ENCODE measurements at regions not wholly inside any gene's neighbourhood (a gene's known extent, or its start where the extent isn't known, plus 50 kb on each side); places are given as distances from the start of the nearest gene placed in this dataset.
"Not testable (repeated sequence)": the region's sequence is repeated elsewhere in the genome, so short reads cannot be mapped to it uniquely, and the experiment has no call there.

DNA sequence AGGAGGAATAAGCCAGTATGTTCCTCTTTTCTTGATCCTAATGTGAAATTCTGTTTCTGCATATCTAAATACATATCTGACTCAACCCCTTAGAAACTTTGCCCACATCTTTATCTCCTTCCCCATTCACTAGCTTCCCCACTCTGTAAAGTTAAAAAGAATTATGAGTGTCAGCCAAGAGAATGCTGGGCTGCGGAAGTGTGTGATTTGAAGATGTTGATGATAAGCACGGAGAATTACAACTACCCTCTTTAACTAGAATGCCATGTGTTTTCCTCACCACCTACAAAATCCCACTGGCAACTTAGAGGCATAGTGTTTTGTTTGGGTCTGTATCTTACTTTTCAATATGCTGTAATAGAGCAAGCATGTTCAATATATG, 490.4 kb upstream of the FANCL start:
- FAIRE-seq, result no peak

DNA sequence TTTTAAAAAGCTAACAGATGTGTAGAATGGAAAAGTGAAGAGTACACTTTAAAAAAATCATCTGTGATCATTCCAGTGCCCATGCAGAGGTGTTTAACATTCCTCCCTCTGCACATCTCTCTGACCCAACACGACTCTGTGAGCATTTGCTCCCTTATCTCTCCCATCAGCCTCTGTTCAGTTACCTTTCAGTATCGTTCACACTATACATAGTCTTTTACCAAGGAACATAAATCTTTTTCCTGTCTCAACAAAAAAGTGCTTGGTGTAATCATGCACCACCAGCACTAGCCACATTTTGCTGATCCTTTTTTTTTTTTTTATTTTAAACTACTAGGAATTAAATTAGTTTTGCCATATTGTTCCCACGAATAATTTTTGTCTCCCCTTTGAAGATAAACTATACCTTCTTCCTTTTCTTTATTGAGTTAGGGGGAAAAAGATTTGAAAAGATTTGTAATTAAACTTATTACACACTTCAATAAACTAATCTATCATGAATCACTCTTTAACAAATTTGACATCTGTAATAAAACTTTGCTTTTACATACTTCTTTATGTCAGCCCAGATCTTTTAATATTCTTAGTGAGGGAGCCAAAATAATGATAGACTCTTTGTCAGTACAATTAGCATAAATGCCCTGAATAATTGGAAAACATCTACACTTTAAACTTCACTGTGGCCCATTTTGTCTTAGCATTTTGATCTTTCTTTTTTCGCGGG, 489.8 kb upstream of the FANCL start:
- no peak for FAIRE-seq

DNA sequence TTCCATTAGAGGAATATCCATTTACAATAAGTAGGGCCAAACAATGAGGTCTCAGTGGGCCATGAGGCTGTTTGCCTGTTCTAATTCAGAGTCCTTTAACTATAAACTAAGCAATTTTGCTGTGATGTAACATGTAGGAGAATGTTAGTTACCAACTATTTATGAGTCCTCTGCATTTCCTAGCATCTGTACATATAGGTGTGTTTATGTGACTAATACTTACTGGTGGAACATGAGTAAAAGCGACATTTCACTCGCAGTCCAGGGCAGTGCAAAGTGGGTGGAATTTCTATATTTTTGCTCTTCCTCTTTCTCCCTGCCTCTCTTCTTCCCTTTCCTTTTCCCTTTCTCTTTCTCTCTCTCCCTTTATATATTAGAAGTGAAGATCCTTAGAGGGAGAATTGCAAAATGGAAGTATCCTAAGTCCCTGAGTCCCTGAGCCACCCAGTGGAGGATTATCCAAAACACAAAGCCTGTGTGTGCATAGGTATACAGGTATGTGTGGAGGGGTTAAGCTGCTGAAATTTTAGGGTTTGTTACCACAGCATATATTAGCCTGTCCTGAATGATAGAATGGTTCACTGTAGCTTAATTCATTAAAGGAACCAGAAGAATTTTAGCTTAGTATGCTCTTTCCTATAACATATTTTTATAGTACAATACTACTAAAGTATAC, 487.0 kb upstream of the FANCL start:
- no peak for FAIRE-seq

DNA sequence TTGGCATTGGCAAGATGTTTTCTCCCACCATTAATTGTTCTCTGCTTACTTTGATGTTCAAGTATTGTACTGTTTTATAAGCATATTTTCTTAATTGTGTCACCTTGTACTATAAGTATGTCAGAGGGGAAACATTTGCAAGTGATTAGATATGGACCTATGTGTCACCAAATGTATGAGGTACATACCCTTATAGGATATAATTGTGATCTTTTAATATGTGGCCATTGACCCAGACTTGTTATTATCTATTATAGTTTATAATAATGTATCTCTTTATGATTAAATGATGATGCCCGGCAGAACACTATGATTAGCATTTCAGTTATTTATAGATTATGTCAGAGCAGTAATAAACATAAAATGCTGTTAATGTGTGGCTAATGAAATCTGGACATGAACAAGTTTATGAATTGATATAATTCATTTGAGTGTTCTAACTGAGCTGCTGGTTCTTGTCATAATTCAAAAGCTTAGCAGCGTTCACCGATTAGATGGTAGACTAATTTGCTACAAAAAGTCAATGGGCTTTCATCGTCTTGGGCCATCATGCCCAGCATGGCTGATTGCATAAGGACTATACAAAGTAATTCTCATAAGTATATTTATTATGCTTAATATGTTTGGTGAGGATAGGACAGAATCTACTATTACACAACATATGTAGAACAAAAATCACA, 480.9 kb upstream of the FANCL start:
- FAIRE-seq, result no peak

DNA sequence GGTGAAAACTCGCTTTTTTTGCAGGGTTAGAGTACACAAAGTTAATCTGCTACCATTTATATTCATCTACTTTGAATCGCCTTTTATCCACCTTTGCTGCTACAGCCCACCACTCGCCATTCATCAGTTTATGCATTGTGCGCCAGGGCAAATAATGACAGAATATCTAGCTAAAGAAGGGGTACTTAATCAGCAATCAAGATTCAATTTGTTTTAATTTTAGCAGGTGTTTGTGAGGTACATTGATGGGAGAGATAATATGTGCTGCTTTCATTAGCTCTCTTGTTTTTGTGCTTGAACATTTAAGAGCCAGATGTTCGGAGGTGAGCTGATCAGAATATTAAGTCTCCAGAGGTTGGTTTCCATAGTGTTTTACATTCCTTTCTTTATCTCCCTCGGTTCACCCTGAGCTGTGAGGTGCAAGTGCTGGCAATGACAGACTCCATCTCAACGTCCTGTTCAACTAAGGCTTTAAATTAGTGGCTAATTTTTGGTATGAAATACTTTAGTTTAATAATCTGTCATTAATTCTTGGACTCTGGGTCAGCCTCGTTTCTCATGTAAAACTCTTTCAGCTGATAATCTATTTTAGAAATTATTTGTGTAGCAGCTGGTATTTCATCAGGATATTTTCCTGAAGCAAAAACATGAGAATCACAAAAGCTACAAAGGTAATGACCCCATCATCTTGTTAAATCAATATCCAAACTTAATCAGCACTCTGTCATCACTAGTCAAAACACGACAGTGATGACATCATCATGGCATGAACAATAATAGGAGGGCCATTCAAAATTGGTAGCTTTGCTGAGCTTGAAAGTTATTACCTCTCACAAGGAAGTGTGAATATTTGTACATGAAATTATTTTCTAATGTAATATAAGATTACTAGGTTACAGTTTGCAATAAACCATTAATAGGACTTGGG, 479.9 kb upstream of the FANCL start:
- FAIRE-seq, result no peak

DNA sequence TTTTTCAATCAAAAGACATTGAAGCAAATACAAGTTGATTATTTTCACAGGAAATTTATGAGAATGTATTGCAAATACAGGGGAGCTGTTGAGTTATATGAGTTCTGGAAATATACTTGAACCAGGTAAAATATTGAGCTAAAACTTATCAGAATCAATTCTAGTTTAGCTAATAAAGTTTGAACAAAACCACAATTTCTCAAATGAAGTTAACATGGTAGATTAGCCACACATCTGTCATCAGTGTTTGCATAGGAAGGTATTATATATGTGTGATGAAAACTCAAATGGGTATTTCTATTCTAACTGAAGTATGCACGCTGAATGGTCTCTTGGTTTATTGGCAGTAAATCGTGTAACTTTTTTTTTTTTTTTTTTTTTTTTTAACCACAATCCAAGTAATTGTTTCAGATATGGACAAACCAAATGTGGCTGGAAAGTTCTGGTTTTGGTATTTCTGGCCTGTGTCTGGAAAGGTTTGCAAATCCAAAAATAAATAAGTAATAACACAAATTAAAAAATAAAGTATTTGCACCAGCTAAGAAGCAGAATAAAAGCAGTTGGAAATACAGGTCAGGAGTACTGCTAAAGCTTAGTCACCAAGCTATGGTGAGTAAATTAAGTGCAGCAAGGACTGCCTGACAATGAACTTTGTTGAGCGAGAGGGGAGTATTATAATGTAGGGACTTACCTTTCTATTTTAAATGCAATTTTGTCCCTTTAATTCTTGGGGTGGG, 479.1 kb upstream of the FANCL start:
- FAIRE-seq, result no peak

DNA sequence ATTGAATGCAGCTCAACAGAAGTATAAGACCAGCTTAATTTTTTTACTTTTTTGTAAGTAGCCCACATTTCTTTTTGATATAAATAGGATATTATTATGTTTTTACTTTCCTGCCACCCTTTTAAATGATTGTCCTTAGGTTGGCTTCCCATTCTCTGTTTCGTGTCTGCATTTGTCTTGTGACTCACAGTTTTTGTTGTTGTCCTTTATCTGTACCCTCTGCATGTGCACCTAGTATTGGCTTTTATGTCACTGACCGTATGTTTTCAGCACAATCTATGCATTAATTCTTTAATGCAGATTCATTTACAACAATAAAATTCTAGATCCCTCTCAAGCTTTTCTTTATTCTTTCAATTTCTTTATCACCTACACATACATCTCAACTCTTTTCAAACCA, 474.2 kb upstream of the FANCL start:
- no peak for FAIRE-seq

DNA sequence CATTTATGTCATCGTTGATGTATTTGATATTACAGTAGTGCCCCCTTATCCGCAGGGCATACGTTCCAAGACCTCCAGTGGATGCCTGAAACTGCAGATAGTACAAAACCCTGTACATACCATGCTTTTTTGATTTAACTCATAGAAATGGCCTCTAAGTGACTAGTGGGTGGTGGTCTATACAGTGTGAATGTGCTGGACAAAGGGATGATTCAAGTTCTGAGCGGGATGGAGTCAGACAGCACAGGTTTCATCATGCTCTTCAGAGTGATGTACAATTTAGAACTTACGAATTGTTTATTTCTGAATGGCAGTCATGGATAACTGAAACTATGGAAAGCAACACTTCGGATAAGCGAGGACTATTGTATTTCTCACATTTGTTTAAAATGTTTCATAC, 473.1 kb upstream of the FANCL start:
- FAIRE-seq, result no peak

DNA sequence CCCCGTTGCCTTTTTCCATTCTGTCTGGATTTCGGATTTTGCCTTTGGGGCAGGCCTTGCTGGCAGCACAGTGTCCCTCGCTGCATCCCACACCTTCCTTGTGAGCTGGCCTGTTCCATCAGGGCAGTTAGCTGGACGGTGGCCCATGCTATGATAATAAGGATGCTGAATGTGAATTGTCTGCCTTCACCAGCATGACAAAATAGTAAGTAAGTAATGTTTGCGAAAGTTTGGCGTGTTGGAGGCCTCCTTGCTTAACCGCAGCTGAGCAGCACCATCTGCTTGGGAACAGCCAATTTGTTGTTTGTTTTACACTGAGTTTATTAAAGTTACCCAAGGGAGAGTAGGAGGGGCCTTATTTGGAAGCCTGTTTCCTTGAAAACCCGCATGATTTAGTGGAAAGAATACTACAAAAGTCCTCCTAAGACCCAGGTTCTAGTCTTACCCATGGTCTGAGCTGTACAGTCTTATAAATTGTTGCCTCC, 469.7 kb upstream of the FANCL start:
- no peak for FAIRE-seq

DNA sequence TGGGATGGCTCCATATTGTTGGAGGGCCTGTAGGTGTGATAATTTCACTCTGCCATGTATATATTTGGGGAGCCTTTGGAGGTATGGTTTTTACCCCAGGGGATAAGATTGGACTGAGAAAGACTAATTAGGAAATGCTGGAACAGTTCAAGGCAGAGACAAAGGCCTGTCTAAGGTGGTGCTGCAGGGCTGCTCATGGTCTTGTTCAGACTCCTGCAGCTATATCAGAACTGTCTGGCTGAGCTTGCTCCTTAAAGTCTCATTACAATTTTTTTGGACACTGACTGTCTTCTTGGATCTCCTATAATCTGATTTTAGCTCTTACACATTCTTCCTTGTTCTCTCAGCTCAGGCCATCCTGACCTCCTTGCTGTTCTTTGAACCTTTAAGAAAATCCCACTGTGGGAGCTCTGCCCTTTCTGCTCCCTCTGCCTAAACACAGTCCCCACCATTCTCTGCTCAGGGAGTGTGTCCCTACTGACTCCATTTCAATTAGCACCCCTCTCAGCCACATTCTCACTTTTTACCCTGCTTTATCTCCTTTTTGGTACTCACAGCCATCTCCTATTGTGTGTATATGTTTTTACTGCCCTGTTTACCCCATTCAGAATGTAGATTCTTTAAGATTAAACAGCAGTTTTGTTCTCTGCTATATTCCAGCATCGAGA, 468.7 kb upstream of the FANCL start:
- no peak for FAIRE-seq

DNA sequence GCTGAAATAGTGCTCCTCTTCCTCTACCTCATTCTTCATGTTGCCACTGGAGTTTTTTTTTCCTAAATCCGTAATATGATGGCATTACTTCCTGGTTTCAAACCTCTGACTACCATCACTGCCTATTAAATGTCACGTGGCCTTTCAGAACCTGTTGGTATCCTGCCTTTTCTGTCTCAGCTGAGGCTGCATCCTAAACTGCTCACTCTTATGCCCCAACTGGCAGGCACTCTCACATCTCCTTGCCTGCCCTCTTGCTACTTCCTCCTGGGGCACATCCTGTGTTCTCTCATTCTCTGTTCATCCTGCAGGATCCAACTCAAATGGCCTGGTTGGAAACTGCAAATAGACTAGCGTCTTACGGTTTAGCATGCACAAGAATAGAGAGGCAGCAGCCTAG, 468.1 kb upstream of the FANCL start:
- FAIRE-seq, result no peak

DNA sequence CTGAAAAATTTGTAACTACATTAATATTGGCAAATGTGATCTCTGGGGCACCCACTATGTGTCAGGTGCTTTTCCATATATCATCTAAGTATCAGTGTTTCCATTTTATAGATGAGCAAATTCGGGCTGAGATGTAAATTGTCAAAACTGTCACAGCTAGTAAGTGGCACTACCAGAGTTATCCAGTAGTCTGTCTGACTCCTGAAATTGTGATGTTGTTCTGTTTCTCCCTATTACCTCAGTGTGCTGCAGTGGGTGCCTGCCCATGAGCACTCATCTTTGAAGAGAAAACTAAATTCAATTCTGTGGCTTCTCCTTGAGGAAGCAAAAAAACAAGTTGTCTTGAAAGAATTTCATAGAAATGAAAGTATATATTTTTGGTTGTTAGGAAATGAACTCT, 467.4 kb upstream of the FANCL start:
- no peak for FAIRE-seq

DNA sequence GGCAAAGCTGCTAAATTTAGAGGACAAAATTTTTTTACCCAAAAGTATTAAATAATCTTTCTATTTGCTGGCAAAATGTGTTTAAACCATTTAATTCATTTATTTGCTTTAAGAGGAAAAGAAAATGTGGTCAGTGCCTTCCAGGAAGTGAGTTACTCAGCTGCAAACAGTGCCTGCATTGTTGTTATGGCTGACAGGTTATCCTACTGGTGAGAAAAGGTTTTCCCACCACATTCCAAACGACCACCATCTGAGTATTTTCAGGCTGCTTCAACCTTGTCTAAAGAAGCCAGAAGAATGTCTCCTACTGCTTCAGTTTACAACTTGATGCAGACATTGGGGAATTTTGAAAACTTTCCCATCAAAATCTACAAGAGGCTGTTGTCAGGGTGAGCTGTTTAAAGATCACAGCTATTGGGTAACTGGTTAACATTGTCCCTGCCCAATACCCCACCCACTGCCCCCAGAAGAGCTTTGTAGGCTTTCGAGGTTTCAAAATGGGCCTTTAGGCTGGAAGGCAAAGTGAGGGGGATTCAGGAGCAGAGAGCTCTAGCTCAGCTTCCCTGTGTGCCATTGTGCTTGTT, 461.3 kb upstream of the FANCL start:
- no peak for FAIRE-seq

DNA sequence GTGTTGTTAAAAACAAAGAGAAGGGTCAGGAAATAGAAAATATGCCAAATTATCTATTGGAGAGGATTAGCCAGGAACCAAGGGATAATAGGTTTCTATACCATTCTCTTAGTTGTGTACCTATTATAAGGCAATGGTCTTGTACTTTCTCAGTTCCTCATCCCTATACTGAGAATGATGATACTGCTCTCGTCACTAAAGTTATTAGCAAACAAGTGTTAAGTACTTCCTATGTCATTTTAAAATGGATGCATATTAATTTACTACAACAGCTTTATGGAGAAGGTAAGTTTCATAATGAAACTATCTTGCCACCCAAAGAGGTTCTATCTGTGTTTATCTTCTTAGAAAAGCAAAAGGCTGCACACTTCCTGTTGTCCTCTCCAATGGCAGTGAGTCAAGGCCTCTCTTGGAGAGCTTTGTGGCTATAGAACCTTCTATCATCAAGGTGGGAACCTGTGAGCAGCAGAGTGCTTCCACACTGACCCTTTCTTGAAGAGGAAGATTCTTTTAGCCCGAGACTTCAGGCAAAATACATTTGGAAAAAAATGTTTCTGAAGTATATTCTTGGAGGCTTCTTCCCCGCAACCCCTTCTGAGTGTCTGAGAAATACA, 460.7 kb upstream of the FANCL start:
- no peak for FAIRE-seq

DNA sequence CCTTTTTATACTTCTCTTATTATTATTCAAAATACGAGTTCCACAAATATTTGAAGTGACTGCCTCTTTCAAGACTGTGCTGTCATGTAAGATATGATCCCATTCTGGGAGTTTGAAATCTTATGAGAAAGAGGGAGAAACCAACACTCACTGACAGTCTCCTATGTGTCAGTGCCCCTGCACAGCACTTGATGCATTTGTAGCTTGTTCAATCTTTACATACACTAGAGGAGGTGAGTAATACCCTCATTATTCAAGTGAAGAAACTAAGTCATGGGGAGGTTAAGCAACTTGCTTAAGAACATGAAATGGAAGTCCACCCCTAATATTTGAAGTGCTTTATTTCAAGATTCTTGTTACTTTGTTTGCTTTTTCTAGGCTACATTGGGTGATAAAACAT, 459.5 kb upstream of the FANCL start:
- no peak for FAIRE-seq

DNA sequence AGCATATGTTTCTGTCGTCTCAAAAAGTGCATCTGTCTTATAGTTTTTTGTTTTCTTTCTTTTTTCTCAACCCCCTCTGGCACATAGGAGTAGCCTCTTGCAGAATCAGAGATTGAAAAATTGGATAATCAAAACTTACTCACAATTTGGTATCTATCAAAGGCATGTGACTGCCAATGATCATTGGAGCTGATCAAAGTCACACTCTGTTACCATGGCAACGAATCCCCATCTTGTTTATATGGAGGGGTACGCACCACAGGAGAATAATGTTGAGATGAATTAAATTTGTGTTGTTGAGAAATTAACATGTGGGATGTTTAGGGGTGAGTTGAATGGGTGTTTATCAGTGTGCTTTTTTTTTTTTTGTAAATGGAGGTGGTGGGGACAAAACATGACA, 458.3 kb upstream of the FANCL start:
- FAIRE-seq, result no peak

DNA sequence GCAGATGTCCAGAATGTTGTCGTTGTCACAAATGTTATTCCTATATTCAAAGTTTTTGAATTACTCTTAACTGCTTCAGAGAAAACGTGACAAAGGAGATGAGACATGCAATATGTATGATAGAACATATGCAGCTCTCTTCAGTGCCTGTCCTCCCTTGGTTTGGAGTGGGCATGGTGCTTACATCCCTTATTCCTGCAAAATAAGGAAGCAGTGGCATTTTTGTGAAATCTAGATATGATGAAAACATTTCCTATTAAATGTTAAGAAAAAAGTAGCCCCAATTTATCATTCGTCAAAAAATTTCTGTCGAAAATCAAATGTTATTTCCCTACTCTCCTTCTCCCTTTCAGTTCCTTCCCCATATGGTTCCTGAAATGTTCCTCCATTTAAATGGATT, 457.5 kb upstream of the FANCL start:
- no peak for FAIRE-seq

DNA sequence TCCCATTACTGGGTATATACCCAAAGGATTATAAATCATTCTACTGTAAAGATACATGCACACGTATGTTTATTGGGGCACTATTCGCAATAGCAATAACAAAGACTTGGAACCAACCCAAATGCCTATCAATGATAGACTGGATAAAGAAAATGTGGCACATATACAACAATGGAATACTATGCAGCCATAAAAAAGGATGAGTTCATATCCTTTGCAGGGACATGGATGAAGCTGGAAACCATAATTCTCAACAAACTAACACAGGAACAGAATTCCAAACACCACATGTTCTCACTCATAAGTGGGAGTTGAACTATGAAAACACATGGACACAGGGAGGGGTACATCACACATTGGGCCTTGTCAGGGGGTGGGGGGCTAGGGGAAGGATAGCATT, 453.0 kb upstream of the FANCL start:
- not testable (repeated sequence) for FAIRE-seq

DNA sequence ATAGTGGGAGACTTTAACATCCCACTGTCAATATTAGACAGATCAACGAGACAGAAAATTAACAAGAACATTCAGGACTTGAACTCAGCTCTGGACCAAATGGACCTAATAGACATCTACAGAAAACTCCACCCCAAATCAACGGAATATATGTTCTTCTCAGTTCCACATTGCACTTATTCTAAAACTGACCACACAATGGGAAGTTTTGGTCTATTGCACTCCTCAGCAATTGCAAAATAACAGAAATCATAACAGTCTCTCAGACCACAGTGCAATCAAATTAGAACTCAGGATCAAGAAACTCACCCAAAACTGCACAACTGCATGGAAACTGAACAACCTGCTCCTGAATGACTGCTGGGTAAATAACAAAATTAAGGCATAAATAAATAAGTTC, 449.9 kb upstream of the FANCL start:
- not testable (repeated sequence) for FAIRE-seq

DNA sequence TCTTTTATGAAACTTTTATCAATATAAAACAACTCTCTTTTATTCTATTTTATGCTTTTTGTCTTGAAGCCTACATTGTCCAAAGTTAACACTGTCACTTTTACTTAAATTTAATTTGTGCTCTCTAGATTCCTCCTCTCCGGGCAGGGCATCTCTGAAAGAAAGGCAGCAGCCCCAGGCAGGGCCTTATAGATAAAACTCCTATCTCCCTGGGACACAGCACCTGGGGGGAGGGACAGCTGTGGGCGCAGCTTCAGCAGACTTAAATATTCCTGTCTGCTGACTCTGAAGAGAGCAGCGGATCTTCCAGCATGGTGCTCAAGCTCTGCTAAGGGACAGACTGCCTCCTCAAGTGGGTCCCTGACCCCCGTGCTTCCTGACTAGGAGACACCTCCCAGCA, 447.7 kb upstream of the FANCL start:
- FAIRE-seq, result no peak

DNA sequence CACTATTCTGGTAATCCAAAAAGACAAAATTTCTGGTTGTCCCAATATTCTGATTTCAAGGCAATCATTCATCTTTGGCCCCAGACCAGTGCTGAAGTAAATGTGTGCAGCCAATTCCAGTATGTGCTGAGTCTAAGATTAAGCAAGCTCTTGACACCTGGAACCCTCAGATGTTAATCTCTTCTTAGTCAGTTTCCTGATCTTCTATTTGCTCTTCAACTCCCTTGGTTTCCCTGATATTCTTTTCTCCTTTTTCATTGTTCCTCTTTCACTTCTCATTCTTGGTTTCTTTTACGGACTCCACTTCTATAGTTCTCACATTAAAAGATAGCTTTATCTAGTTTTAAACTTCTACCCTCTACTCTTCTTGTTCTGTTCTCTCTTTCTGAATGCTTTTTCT, 445.7 kb upstream of the FANCL start:
- FAIRE-seq, result no peak
